T-helper 2 cell treated with Interferon-gamma antibody and Interleukin-4, amounts not matched to agents 5 μg/mL and 100 μg/mL, for 36 hours (primary cell): ENCODE measurements at regions not wholly inside any gene's neighbourhood (a gene's known extent, or its start where the extent isn't known, plus 50 kb on each side); places are given as distances from the start of the nearest gene placed in this dataset.

ENCODE experiments used
- DNase-seq: peaks from one replicate; pipeline ENCODE4 v3.0.0; 2021; ENCODE audit warnings: low spot score
- H3K27ac Mint-ChIP-seq: one replicate; pipeline ENCODE4 v1.8.0; 2021; ENCODE audit warnings: mild to moderate bottlenecking, mixed read lengths
- H3K27me3 Mint-ChIP-seq: one replicate; pipeline ENCODE4 v1.8.0; 2021; ENCODE audit warnings: low read depth, mixed read lengths
- H3K36me3 Mint-ChIP-seq: one replicate; pipeline ENCODE4 v1.8.0; 2021; ENCODE audit warnings: low read depth, mixed read lengths
- H3K4me1 Mint-ChIP-seq: one replicate; pipeline ENCODE4 v1.8.0; 2021; ENCODE audit warnings: low read depth, mixed read lengths
- H3K4me3 Mint-ChIP-seq: one replicate; pipeline ENCODE4 v1.8.0; 2022; ENCODE audit warnings: mild to moderate bottlenecking, moderate library complexity, mixed read lengths
- H3K9me3 Mint-ChIP-seq: one replicate; pipeline ENCODE4 v1.8.0; 2021; ENCODE audit warnings: mixed read lengths

DNA sequence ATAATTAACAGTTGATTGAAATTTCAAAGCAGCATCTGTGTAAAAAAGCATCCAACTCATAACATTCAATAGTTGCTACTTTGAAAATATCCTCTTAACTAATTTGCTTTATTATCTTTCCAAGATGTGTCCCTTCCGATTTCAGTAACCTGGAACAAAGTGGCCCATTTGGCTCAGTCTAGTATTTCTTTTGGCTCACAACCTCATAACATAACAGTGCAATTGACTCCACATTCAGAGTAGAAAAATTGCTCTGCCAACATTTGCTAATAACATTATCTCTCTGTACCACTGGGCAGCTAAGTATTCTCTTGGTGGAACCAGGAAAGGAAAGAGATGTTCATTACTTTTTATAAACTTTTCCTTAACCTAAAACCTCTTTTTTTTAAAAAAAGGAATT, 571.1 kb upstream of the ARGLU1 start:
- no peaks in the 10 kb centered on the region for H3K9me3 Mint-ChIP-seq
- H3K4me3 Mint-ChIP-seq, result no peak overlapping the region
- no peaks in the 10 kb centered on the region for H3K4me1 Mint-ChIP-seq
- no peaks in the 10 kb centered on the region for H3K36me3 Mint-ChIP-seq
- DNase-seq, result no peak
- H3K27me3 Mint-ChIP-seq, result no peaks in the 10 kb centered on the region
- H3K27ac Mint-ChIP-seq, result no peak overlapping the region

DNA sequence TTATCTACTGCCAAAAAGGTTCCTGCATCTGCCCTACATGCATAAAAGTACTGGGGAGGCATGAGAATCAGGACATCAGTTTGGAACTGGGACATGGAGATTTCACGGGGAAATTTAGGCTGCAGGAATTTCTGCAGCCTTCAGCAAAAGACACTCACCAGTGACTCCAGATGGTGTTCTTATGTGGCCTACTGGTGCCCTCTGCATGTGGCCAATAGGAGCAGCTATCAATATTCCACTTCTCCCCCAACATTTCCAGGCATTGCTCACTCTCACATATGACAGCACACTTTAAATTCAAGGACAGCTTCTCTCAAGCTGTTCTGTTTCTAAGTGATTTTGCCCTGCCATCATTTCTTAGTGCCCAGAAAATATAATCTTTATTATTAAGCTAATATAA, 570.5 kb upstream of the ARGLU1 start:
- H3K27ac Mint-ChIP-seq, result no peak overlapping the region
- H3K4me1 Mint-ChIP-seq, result no peaks in the 10 kb centered on the region
- H3K36me3 Mint-ChIP-seq, result no peaks in the 10 kb centered on the region
- no peak for DNase-seq
- H3K4me3 Mint-ChIP-seq, result no peak overlapping the region
- H3K27me3 Mint-ChIP-seq, result no peaks in the 10 kb centered on the region
- no peaks in the 10 kb centered on the region for H3K9me3 Mint-ChIP-seq

DNA sequence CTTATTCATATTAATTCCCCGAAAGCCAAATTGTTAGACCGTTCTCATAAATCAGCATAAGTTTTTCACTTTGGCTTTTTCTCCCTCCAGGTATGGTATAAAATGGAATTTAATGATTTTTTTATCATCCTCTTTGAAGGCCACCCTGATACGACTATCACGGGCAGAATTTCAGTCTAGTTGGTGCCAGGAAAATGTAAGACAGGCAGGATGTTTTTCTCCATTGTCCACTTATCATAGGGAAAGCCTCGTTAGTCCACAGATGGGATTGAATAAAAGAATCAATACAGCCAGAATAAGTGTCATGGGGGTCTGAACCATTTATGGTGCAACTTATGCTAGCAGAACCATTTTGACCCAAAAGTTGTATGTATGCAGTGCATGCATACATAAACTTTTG, 566.0 kb upstream of the ARGLU1 start:
- Mint-ChIP-seq H3K9me3 (no peaks in the 10 kb centered on the region), H3K4me1 (no peaks in the 10 kb centered on the region), H3K4me3 (no peak overlapping the region), H3K27ac (no peak overlapping the region), H3K27me3 (no peaks in the 10 kb centered on the region), H3K36me3 (no peaks in the 10 kb centered on the region)
- DNase-seq, result no peak

DNA sequence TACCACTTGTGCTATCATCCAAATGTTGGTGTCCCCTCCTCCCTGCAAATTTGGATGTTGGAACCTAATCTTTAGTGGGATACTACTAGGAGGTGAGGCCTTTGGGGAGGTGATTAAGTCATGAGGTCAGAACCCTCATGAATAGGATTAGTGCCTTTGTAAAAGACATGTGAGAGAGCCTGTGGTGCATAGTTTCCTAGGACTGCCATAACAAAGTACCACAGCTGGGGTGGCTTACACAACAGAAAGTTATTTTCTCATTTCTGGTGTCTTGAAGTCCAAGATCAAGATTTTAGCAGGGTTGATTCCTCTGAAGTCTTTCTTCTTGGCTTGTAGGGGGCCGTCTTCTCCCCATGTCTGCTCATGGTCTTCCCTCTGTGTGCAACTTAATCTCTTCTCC, 562.6 kb upstream of the ARGLU1 start:
- Mint-ChIP-seq H3K9me3 (no peaks in the 10 kb centered on the region), H3K27ac (no peak overlapping the region), H3K4me1 (no peaks in the 10 kb centered on the region), H3K27me3 (no peaks in the 10 kb centered on the region), H3K4me3 (no peak overlapping the region), H3K36me3 (no peaks in the 10 kb centered on the region)
- DNase-seq, result no peak

DNA sequence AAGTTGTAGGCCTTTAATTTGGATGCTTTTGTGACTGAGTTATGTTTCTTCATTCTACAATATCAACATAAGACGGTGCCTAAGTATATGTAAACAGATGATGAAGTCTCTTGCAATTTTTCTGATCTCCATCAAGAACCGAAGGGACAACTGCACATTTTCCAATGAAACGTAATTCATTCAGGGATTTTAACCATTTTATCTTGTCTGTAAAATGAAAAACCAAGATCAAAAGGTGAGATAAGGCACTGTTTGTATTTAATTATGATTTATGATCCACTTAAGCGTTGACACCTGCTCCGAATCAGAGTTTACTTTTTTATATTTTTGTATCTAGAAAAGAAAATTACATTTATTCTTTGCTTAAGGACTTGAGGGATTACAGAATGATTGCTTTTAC, 556.8 kb upstream of the ARGLU1 start:
- Mint-ChIP-seq H3K4me3 (no peak overlapping the region), H3K4me1 (no peaks in the 10 kb centered on the region), H3K27me3 (no peaks in the 10 kb centered on the region), H3K9me3 (no peaks in the 10 kb centered on the region), H3K27ac (no peak overlapping the region), H3K36me3 (no peaks in the 10 kb centered on the region)
- DNase-seq, result no peak

DNA sequence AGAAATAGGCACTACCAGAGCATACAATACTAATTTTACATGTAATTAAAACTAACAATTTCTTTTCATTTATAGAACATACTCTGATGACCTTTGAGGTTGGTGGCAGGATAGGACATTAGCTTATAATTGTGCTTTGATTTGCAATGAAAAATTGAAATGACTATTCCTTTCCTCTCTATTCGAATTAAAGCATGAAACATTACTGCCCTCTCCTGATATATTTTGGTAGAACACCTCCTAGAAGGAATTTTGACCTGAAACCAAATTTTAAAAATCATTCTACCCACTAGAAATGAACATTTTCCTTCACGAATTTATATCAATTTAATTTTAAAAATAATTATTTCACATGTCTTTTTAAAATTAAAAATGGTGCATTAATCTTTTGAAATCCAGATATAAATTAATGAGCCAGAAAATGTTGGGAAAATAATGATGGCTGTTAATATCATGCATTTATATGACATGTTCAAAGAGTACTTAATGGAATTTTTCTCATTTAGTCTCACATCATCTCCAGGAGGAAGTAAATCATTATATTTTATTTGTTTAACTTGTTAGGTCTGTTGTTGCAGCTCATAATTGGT, 556.3 kb upstream of the ARGLU1 start:
- H3K27ac Mint-ChIP-seq, result no peak overlapping the region
- H3K4me1 Mint-ChIP-seq, result no peaks in the 10 kb centered on the region
- H3K27me3 Mint-ChIP-seq, result no peaks in the 10 kb centered on the region
- no peaks in the 10 kb centered on the region for H3K9me3 Mint-ChIP-seq
- no peak for DNase-seq
- H3K4me3 Mint-ChIP-seq, result no peak overlapping the region
- H3K36me3 Mint-ChIP-seq, result no peaks in the 10 kb centered on the region

DNA sequence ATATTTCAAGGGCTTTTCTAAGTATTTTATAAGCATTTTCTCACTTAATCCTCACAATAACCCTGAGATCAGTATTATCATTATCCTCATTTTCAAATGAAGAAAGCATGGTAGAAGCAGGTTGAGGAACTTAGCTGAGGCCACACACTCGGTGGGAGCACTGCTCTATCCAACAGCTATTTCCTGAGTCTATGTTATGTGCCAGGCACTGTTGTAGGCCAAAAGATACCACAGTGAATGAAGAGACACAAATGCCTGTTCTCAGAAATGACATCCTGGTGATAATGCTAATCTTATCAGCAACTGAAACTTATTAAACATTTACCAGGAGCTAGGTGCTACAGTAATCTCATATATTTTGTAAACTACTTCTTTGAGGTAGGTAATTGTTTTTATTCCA, 553.9 kb upstream of the ARGLU1 start:
- DNase-seq, result no peak
- H3K4me3 Mint-ChIP-seq, result no peak overlapping the region
- no peaks in the 10 kb centered on the region for H3K36me3 Mint-ChIP-seq
- H3K4me1 Mint-ChIP-seq, result no peaks in the 10 kb centered on the region
- H3K27ac Mint-ChIP-seq, result no peak overlapping the region
- no peaks in the 10 kb centered on the region for H3K27me3 Mint-ChIP-seq
- no peaks in the 10 kb centered on the region for H3K9me3 Mint-ChIP-seq

DNA sequence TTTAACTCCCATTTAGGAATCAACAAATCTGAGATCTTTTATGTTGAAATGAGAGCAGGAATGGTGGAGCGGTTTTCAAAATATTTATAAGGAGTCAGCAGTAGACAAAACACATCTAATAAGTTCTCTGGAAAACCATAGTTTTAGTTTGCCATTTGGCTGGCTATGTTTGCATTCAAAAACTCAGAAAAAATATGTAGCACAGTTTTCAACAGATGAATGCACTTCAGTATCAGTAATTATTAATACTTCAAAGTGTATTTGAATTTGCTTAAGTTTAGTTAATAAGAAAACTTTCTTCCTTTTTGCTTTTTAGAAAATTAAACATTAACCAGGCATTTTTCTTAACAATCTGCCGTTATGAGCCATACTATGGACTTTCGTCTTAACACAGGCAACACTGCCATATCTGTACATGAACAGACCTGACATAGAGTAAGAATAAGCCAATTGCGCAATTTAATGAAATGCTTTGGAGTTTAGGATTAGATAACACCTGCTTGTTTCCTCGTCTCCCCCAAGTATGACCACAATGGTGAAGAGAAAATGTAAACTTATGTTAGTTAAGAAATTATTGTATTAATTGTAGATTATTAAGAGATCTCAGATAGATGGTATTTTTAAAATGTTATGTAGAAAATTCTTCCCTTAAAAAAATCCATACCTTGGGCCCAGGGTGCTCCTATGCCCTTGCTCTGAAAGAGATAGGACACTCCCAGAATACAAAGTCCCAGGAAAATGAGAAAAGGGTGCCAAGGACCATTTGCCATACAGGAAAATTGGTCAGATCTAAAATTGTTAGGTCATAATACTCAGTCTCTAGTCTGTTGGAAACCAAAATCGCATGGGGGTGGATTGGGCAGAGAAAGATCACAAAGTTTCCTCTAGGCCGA, 552.3 kb upstream of the ARGLU1 start:
- Mint-ChIP-seq H3K27me3 (no peaks in the 10 kb centered on the region), H3K9me3 (peaks cover 2% of the 10 kb centered on the region), H3K4me1 (no peaks in the 10 kb centered on the region), H3K27ac (no peak overlapping the region), H3K4me3 (no peak overlapping the region), H3K36me3 (no peaks in the 10 kb centered on the region)
- DNase-seq, result no peak

DNA sequence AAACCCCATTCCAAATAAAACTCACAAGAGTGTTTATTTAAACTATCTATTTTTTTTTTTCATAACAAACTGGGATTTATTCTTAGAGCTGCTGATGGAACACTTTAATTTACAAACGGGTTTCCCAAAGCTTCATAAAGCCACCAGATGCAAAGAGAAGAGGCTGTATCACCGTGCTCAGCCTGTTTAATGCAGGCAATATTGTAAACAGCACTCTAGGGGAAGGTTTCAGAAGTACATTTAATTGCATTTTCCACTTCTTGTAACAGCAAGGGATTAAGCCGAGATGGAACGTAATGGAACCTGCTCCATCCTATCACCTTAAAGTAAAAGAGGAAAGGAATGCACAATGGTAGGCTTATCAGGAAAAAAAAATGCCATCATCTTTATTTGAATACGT, 550.6 kb upstream of the ARGLU1 start:
- Mint-ChIP-seq H3K4me3 (no peak overlapping the region), H3K27ac (no peak overlapping the region), H3K9me3 (peaks cover 7% of the 10 kb centered on the region), H3K27me3 (no peaks in the 10 kb centered on the region), H3K36me3 (no peaks in the 10 kb centered on the region), H3K4me1 (no peaks in the 10 kb centered on the region)
- no peak for DNase-seq

DNA sequence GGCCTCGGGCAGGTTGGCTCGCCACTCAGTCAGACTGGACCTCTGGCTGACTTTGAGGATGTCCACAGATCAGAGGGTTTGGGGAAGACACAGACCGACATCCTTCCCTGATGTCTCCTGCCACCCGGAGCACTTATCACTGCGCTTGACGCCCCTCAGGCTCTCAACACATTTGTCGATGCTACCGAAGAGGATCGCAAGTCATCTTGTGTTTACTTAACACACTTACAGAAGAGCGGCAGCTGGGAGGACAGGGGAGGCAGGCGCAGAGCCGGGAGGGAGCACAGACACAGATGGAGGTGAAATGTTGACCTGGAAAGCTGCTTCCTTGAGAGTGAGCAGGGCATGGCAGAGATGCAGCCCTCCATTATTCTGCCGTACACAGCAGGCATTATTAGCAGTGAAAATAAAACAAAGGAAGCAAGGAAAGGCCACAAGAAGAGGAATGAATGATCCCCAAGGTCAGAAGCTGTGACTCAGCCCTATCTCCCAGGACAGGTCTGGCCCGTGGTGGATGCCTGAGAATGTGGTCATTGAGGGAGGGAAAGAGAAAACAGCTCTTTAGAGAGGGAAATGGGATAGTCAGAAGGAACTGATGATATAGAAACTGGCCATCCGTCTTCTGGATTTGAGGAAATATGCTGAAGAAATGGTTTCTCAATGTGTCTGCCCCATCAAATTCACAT, 549.5 kb upstream of the ARGLU1 start:
- Mint-ChIP-seq H3K9me3 (peaks cover 7% of the 10 kb centered on the region), H3K27me3 (no peaks in the 10 kb centered on the region), H3K4me3 (no peak overlapping the region), H3K36me3 (no peaks in the 10 kb centered on the region), H3K4me1 (no peaks in the 10 kb centered on the region), H3K27ac (no peak overlapping the region)
- no peak for DNase-seq

DNA sequence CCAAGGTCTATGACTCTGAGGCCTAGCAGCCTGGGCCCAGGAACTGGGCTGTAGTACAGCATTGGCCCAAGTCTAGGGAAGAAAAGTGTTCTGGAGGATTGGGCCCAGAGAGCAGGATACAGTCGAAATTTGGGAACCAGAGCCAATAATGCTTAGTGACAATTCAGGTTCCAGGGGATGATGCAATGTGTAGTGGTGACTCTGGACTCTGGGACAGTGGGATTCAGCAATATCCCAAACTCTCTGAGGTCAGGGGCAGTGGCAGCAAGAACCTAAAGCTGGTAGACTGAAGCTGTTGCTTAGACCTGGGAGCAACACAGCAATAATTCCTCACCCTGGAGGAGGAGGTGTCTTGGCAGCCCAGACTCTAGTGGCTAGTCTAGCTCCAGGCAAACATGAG, 545.5 kb upstream of the ARGLU1 start:
- Mint-ChIP-seq H3K4me3 (no peak overlapping the region), H3K4me1 (no peaks in the 10 kb centered on the region), H3K36me3 (no peaks in the 10 kb centered on the region), H3K27ac (no peak overlapping the region), H3K9me3 (peaks cover 10% of the 10 kb centered on the region), H3K27me3 (no peaks in the 10 kb centered on the region)
- no peak for DNase-seq

DNA sequence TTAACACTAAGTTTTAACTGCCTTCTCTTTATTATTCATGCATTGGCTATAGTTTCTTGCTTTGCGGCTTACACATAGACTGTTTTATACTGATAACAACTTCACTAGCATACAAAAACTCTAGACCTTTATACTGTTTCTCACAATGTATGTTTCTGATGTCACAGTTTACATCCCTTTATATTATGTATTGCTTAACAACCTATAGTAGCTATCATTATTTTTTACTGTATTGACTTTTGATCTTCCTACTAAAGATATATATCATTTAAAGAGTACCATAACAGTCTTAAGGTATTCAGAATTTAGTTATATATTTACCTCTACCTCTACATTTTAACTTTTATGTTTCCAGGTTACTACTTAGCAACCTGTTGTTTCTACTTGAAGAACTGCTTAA, 543.3 kb upstream of the ARGLU1 start:
- no peak overlapping the region for H3K27ac Mint-ChIP-seq
- H3K4me1 Mint-ChIP-seq, result no peaks in the 10 kb centered on the region
- peaks cover 10% of the 10 kb centered on the region for H3K9me3 Mint-ChIP-seq
- H3K4me3 Mint-ChIP-seq, result no peak overlapping the region
- DNase-seq, result no peak
- H3K36me3 Mint-ChIP-seq, result no peaks in the 10 kb centered on the region
- no peaks in the 10 kb centered on the region for H3K27me3 Mint-ChIP-seq

DNA sequence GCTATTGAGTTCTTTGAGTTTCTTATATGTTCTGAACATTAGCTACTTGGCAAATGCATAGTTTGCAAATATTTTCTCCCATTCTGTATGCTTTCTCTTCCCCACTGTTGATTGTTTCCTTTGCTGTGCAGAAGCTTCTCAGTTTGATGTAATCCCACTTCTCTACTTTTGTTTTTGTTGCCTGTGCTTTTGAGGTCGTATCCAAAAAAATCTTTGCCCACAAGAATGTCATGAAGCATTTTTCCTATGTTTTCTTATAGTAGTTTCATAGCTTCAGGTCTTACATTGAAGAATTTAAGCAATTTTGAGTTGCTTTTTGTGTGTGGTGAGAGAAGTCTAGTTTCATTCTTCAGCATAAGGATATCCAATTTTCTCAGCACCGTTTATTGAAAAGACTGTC, 536.7 kb upstream of the ARGLU1 start:
- DNase-seq, result no peak
- Mint-ChIP-seq H3K36me3 (no peaks in the 10 kb centered on the region), H3K27ac (no peak overlapping the region), H3K9me3 (no peaks in the 10 kb centered on the region), H3K27me3 (no peaks in the 10 kb centered on the region), H3K4me3 (no peak overlapping the region), H3K4me1 (no peaks in the 10 kb centered on the region)

DNA sequence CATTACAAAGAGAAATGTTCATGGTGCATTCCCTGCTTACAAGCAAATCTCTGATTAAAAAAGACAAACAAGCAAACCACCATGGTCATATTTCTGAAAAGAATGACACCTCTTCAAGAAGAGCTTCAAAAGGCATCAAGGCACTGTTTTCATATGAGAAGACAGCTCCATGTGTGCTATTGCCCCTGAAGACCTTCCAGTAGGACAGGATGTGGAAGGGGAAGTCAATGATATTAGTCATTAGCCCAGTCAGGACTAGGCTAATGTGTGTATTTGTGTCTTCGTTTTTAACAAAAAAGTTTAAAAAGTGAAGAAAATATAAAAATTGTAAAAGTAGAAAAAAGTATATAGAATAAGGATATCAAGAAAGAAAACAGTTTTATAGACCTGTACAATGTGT, 534.7 kb upstream of the ARGLU1 start:
- Mint-ChIP-seq H3K4me3 (no peak overlapping the region), H3K4me1 (no peaks in the 10 kb centered on the region), H3K27ac (no peak overlapping the region), H3K36me3 (no peaks in the 10 kb centered on the region), H3K27me3 (no peaks in the 10 kb centered on the region), H3K9me3 (no peaks in the 10 kb centered on the region)
- no peak for DNase-seq
